NT2/D1 (cell line): ENCODE measurements at regions not wholly inside any gene's neighbourhood (a gene's known extent, or its start where the extent isn't known, plus 50 kb on each side); places are given as distances from the start of the nearest gene placed in this dataset.

Experiments used
- SUZ12 ChIP-seq: IDR thresholded peaks from 2 replicates; pipeline ENCODE4 v1.6.1; 2011; ENCODE audit not compliant: insufficient read length, insufficient read depth; ENCODE audit errors: extremely low read depth
- YY1 ChIP-seq: IDR thresholded peaks from 2 replicates; pipeline ENCODE4 v1.6.1; 2011; ENCODE audit not compliant: insufficient read length, insufficient read depth
- ZNF274 ChIP-seq: IDR thresholded peaks from 2 replicates; pipeline ENCODE4 v1.6.1; 2011; ENCODE audit warnings: mild to moderate bottlenecking, low read depth, low read length

GRCh38 chr2:219724628-219725027, 97.2 kb downstream of the SLC4A3 start:
- TF ChIP-seq ZNF274 = no peak
- TF ChIP-seq YY1 = no peak
- TF ChIP-seq SUZ12 = no peak
